HFFc6 (cell line): ENCODE measurements at regions not wholly inside any gene's neighbourhood (a gene's known extent, or its start where the extent isn't known, plus 50 kb on each side); places are given as distances from the start of the nearest gene placed in this dataset.

ENCODE experiments used
- DNase-seq: peaks from one replicate; pipeline ENCODE4 v3.0.0-alpha.2; 2018
- H3K27ac Mint-ChIP-seq: 2 replicates; pipeline ENCODE4 v1.8.0; 2020; ENCODE audit warnings: mild to moderate bottlenecking, mixed read lengths
- H3K27me3 Mint-ChIP-seq: 2 replicates; pipeline ENCODE4 v1.8.0; 2021; ENCODE audit warnings: mild to moderate bottlenecking, moderate library complexity, mixed read lengths; ENCODE audit not compliant: insufficient read depth
- H3K36me3 Mint-ChIP-seq: 2 replicates; pipeline ENCODE4 v1.8.0; 2021; ENCODE audit warnings: low read depth, mixed read lengths
- H3K4me1 Mint-ChIP-seq: 2 replicates; pipeline ENCODE4 v1.8.0; 2020; ENCODE audit warnings: low read depth, mixed read lengths
- H3K4me3 Mint-ChIP-seq: 2 replicates; pipeline ENCODE4 v1.8.0; 2020; ENCODE audit warnings: mild to moderate bottlenecking, moderate library complexity, mixed read lengths
- H3K9me3 Mint-ChIP-seq: 2 replicates; pipeline ENCODE4 v1.8.0; 2020; ENCODE audit warnings: mild to moderate bottlenecking, mixed read lengths
- CTCF ChIP-seq: fragments of 200-600 bp; sonication (generic); IDR thresholded peaks from 2 replicates; pipeline ENCODE4 v1.5.0; 2021; ENCODE audit warnings: antibody characterized with exemption, mild to moderate bottlenecking

- no peak overlapping the region for H3K4me3 Mint-ChIP-seq
- H3K4me1 Mint-ChIP-seq = no peaks in the 10 kb centered on the region
- peaks cover 61% of the 10 kb centered on the region for H3K9me3 Mint-ChIP-seq
- H3K36me3 Mint-ChIP-seq = peaks cover 8% of the 10 kb centered on the region; the same call in 1 of the 2 replicates
- H3K27ac Mint-ChIP-seq = no peak overlapping the region
- H3K27me3 Mint-ChIP-seq = peaks cover 3% of the 10 kb centered on the region
- TF ChIP-seq CTCF = no peak
- DNase-seq = no peak
These were observed 115.6 kb upstream of the B3GAT1 start for GRCh38 chr11:134527382-134528243.

GRCh38 chr11:134524896-134525845 lies 113.1 kb upstream of the B3GAT1 start:
- H3K27ac Mint-ChIP-seq = no peak overlapping the region
- no peak for DNase-seq
- H3K4me3 Mint-ChIP-seq = no peak overlapping the region
- H3K36me3 Mint-ChIP-seq = peaks cover 10% of the 10 kb centered on the region
- no peak for TF ChIP-seq CTCF
- peaks cover 70% of the 10 kb centered on the region for H3K9me3 Mint-ChIP-seq
- no peaks in the 10 kb centered on the region for H3K4me1 Mint-ChIP-seq
- peaks cover 3% of the 10 kb centered on the region; the same call in 1 of the 2 replicates for H3K27me3 Mint-ChIP-seq

GRCh38 chr11:134524201-134524600 lies 112.2 kb upstream of the B3GAT1 start:
- Mint-ChIP-seq H3K27me3 (peaks cover 3% of the 10 kb centered on the region; the same call in 1 of the 2 replicates), H3K27ac (no peak overlapping the region), H3K4me3 (no peak overlapping the region), H3K9me3 (peaks cover 70% of the 10 kb centered on the region), H3K4me1 (no peaks in the 10 kb centered on the region), H3K36me3 (peaks cover 10% of the 10 kb centered on the region)
- no peak for DNase-seq
- TF ChIP-seq CTCF = no peak

GRCh38 chr11:134522782-134523570 lies 110.9 kb upstream of the B3GAT1 start:
- peaks cover 3% of the 10 kb centered on the region; the same call in 1 of the 2 replicates for H3K27me3 Mint-ChIP-seq
- no peaks in the 10 kb centered on the region for H3K4me1 Mint-ChIP-seq
- DNase-seq = no peak
- no peak overlapping the region for H3K27ac Mint-ChIP-seq
- no peak for TF ChIP-seq CTCF
- H3K36me3 Mint-ChIP-seq = peaks cover 10% of the 10 kb centered on the region
- H3K9me3 Mint-ChIP-seq = peaks cover 72% of the 10 kb centered on the region
- H3K4me3 Mint-ChIP-seq = no peak overlapping the region
